ENCODE measurements at regions not wholly inside any gene's neighbourhood (a gene's known extent, or its start where the extent isn't known, plus 50 kb on each side); places are given as distances from the start of the nearest gene placed in this dataset.

DNA sequence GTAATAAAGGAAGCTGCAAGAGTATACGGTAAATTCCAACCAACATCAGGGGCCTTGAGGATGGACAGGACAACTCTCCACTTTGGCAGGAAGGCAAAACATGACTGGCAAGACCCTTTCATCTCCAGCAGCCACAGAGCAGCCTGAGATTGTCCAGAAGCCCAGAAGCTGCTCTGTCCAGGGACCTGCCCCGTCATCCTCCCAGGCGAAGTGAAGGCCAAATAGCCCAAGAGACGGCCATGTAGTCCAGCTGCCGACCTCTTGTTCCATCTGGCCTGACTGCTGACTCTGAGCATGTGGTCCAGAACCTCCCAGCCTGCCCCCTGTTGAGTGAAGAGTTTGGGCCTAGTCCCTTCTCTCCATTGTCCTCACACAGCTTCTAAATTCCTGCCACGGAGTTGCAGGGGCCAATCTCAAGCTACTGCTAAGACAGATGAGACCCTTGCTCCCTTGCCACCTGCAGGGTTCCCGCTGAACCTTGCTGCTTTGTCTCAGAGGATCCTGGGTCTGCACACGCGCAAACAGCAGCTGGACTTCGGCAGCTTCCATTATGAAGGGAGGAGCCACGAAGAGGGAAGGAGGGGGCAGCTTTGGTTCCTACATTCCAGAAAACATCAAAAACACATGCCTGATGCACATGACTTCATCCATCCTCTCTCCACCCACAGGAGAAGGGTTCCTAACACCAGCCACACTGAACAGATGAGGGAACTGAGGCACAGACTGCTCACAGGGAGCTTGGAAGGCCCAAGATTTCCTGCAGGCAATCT is 196.9 kb downstream of the KATNAL1 start:
- Histone ChIP-seq H3K4me3 (no peak overlapping the region), H3K27ac (peak overlapping the region in 1 of 21 experiments; percentile 16)

DNA sequence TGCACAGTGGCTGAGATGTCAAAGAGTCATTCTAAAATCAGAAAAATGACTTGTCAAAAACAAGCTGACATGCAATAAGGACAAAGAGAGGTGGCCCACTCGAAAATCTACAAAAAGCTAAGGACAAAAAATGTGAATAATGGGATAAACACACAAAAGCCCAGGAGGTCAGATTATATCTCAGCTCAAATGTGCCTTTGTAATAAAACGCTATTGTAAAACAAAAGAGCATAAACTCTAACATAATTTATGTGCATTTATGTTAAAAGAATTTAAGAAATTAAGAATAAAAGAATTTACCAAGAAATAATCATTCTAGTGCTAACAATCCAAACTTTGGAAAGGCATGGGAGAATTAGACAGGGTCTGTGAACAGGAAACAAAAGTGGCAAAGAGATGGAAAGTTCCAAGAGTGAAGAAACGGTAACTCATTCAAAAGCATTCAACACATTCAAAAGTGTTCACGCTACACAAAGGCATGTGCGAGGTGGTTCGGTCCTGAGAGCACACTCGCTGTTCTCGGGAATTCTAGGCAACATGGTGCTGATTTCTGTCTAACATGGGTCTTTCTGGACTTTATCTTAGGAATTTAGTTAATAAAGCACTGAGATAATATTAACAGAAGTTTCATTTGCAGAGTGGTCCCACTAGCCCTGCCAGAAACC is 197.7 kb downstream of the KATNAL1 start:
- no peak overlapping the region for H3K4me3 ChIP-seq
- H3K27ac ChIP-seq = no peak overlapping the region

GRCh38 chr13:30108913-30109237 is 198.5 kb downstream of the KATNAL1 start:
- Histone ChIP-seq H3K27ac (no peak overlapping the region), H3K4me3 (no peak overlapping the region)

GRCh38 chr13:30108216-30108912 is 199.0 kb downstream of the KATNAL1 start:
- H3K27ac ChIP-seq = peak overlapping the region in 1 of 21 experiments; percentile 8

GRCh38 chr13:30107521-30108136 is 199.7 kb downstream of the KATNAL1 start:
- Histone ChIP-seq H3K4me3 (no peak overlapping the region), H3K27ac (peak overlapping the region in 1 of 21 experiments; percentile 8)

More at GRCh38 chr13:30108216-30108912, 199.0 kb downstream of the KATNAL1 start:
- no peak overlapping the region for H3K4me3 ChIP-seq

DNA sequence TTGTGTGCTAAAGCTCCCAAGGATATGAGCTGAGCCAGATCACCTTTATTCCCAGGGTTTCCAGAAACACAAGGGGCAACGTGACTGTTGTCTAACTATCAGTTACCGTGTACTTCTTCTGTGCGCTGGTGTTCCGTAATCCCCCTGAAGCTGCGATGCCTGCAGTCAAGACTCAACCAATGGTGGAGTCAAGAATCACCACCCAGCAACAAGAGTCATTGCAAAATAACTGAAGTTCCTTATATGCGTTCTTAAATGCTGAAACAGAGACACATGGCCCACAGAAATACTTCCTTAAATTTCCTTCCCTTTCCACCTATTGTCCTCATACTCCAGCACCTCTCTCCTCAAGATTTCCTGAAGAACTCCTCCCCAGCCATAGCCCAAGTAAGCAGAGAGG is 200.2 kb downstream of the KATNAL1 start:
- Histone ChIP-seq H3K27ac (no peak overlapping the region), H3K4me3 (no peak overlapping the region)

DNA sequence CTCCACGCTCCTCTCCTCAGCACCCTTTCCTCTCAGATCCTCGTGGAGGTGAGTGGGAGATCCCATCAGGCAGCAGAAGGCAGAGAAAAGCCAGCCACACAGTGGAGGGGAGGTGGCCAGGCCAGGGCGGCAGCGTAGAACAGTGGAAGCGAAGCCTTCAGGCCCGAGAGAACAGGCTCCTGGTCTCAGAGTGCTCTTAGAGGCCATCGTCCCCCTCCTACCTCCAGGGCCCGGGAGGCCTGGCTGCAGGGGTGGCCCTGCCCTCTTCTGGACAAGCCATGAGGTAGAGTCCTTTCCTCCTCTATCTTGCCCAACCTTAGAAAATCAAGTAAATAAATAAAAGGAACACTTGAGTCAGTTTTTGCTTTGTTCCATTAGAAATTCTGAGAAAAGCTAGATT is 202.0 kb downstream of the KATNAL1 start:
- Histone ChIP-seq H3K4me3 (no peak overlapping the region), H3K27ac (no peak overlapping the region)

DNA sequence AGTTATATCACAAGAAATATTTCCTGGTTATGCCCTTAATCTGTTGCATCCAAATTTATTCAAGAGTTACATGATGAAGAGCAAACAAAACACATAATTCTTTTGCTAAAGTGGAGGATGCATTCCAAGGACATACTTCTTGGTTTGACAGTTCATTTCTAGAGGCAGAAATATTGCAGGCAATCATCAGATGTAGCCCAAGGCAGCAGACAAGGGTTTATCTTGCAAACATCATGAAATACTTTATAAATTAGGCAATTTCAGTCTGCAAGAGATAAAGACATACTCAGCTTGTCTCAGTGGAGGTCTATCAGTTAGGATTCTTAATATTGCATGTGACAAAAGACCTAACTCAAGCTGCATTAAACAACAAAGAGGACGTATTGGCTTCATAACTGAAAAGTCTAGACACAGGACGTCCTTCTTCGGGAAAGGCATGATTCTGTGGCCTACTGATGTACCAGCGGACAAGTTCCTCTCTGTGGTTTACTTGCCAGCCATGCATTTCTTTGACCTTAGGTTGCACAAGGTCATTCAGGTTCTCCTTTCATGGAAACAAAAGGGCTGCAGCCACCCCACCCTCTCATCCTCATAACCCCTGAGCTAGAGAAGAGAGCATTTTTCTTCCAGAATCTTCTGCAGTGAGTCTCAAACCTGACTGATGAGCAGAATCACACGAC is 204.1 kb downstream of the KATNAL1 start:
- no peak overlapping the region for H3K27ac ChIP-seq

DNA sequence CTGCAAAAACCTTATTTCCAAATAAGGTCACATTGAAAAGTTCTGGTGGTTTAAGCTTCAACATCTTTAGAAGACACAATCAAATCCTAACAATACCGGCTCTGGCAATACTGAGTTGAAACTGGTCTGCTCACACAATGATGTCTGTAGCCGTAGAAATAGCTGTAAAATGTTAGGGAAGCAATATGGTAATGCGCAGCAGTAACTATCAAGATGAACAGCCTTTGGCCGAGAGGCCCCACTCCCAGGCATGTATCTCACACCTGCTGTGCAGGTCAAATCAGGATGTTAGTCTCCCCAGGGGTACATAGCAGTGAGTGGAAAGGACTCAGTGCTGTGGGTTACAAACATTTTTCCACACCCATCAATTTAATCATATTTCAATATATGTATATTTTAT is 207.1 kb downstream of the KATNAL1 start:
- no peak overlapping the region for H3K4me3 ChIP-seq
- no peak overlapping the region for H3K27ac ChIP-seq

More for the DNA sequence above, 204.1 kb downstream of the KATNAL1 start:
- H3K4me3 ChIP-seq = no peak overlapping the region

- peak overlapping the region in 1 of 21 experiments; percentile 1 for H3K27ac ChIP-seq
- H3K4me3 ChIP-seq = no peak overlapping the region
Measured at GRCh38 chr13:30097701-30098100, 209.7 kb downstream of the KATNAL1 start.

DNA sequence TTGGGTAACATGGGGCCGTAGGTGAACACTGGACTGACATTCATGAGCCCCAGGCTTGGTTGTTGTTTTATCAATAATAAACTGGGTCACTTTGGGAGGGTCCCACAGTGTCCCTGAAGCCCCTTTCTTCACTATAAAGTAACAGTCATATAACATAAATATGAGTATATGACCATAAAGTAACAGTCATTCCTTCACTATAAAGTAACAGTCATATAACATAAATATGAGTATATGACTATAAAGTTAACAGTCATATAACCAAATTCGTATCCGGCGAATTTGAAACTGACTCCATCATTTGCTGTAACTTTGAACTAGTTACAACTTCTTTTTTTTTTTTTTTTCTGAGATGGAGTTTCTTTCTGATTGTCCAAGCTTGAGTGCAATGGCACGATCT is 210.3 kb downstream of the KATNAL1 start:
- no peak overlapping the region for H3K4me3 ChIP-seq
- H3K27ac ChIP-seq = no peak overlapping the region

DNA sequence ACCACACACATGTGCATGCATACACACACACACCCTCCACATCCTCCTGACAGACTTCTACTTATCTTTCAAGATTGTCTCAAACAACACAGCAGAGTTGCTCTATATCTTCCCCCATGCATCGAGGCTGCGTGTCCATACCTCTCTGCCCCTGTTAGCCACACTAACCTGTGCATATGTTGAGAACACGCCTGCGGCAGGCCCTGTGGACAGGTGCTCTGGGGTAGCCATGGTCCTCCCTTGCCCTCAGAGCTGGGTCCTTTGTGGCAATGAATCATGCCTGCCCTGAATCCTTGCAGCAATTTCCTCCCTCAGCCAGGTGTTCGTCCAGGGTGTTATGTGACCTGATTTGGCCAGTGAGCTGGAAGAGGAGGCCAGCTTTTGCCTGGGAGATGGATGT is 213.3 kb downstream of the KATNAL1 start:
- no peak overlapping the region for H3K27ac ChIP-seq
- H3K4me3 ChIP-seq = no peak overlapping the region

GRCh38 chr13:30093236-30093635 is 214.1 kb downstream of the KATNAL1 start:
- Histone ChIP-seq H3K4me3 (no peak overlapping the region), H3K27ac (no peak overlapping the region)

- Histone ChIP-seq H3K4me3 (no peak overlapping the region), H3K27ac (no peak overlapping the region)
Measured at GRCh38 chr13:30091691-30092090, 215.7 kb downstream of the KATNAL1 start.

- H3K4me3 ChIP-seq = no peak overlapping the region
- H3K27ac ChIP-seq = no peak overlapping the region
Measured at GRCh38 chr13:30091035-30091434, 216.3 kb downstream of the KATNAL1 start.

DNA sequence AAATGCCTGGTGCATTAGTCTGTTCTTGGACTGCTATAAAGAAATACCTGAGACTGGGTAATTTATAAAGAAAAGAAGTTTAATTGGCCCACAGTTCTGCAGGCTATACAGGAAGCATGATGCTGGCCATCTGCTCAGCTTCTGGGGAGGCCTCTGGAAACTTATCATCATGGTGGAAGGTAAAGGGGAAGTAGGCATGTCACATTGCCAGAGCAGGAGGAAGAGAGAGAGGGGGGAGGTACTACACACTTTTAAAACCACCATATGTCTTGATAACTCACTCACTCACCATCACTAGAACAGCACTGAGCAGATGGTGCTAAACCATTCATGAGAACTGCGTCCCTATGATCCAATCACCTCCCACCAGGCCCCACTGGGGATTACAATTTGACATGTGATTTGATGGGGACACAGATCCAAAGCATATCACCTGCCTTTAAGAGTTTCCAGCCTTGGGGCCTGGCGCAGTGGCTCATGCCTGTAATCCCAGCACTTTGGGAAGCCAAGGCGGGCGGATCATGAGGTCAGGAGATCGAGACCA is 219.0 kb downstream of the KATNAL1 start:
- no peak overlapping the region for H3K27ac ChIP-seq

GRCh38 chr13:30085087-30085486 is 222.3 kb downstream of the KATNAL1 start:
- Histone ChIP-seq H3K27ac (no peak overlapping the region), H3K4me3 (no peak overlapping the region)

More for the DNA sequence above, 219.0 kb downstream of the KATNAL1 start:
- H3K4me3 ChIP-seq = no peak overlapping the region

- Histone ChIP-seq H3K4me3 (no peak overlapping the region), H3K27ac (no peak overlapping the region)
Measured at GRCh38 chr13:30082391-30082790, 225.0 kb downstream of the KATNAL1 start.

- Histone ChIP-seq H3K4me3 (no peak overlapping the region), H3K27ac (no peak overlapping the region)
Measured at GRCh38 chr13:30081331-30081730, 226.0 kb downstream of the KATNAL1 start.

DNA sequence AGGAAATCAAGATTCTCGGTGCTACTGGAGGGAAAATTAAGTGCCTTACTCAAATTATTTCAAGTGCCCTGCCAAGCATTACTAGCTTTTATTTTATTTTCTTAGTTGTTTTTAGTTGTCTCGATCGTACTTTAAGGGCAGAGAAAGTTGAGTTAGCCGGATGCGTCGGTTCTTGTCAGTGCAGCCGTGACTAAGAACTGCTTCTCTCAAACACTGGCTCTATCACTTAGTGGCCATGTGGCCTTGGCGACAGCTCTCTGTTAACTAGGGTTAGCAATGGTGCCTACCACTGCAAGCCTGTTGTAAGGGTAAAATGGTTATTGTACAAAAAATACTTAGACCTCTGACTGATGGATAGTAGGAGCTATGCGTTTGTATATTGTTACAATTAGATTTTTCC is 227.8 kb downstream of the KATNAL1 start:
- Histone ChIP-seq H3K4me3 (no peak overlapping the region), H3K27ac (no peak overlapping the region)

All from skin epidermis (tissue), 12 donors.